CD4-positive, CD25-positive, alpha-beta regulatory T cell (primary cell): ENCODE measurements at regions not wholly inside any gene's neighbourhood (a gene's known extent, or its start where the extent isn't known, plus 50 kb on each side); places are given as distances from the start of the nearest gene placed in this dataset.

ENCODE experiments used
- ATAC-seq, 2 donors: fragments of 150-1000 bp; cut with Tn5 transposase; one replicate each; pipeline ENCODE4 v1.10.0; 2021; ENCODE audit warnings: low read depth in 2 of 2, moderate number of reproducible peaks in 2 of 2, moderate library complexity in 1 of 2
- DNase-seq, 3 donors: peaks; one replicate each; pipeline versions ENCODE4 v3.0.0 to v3.0.0-alpha.2; 2012 to 2022; ENCODE audit warnings: mixed read lengths in 1 of 3
- H3K27ac ChIP-seq: one replicate; pipeline ENCODE4 v1.7.0; 2013; ENCODE audit warnings: mild to moderate bottlenecking, low read length; ENCODE audit not compliant: insufficient read depth, poor library complexity, severe bottlenecking
- H3K27me3 ChIP-seq: one replicate; pipeline ENCODE4 v1.7.0; 2013; ENCODE audit warnings: low read length; ENCODE audit not compliant: control insufficient read depth, insufficient read depth
- H3K36me3 ChIP-seq: one replicate; pipeline ENCODE4 v1.7.0; 2013; ENCODE audit warnings: mild to moderate bottlenecking, low read length, moderate library complexity; ENCODE audit not compliant: control insufficient read depth, insufficient read depth
- H3K4me1 ChIP-seq: 2 replicates; pipeline ENCODE4 v1.7.0; 2013; ENCODE audit warnings: mild to moderate bottlenecking, low read length; ENCODE audit not compliant: insufficient read depth, control insufficient read depth, poor library complexity, severe bottlenecking
- H3K4me3 ChIP-seq: one replicate; pipeline ENCODE4 v1.7.0; 2013; ENCODE audit warnings: low read depth, mild to moderate bottlenecking, low read length, moderate library complexity
- H3K9me3 ChIP-seq, 2 experiments: 1 replicate in 1 of 2; 2 replicates in 1 of 2; pipeline ENCODE4 v1.7.0; 2013; ENCODE audit warnings: low read length in 2 of 2, mild to moderate bottlenecking in 1 of 2, moderate library complexity in 1 of 2; ENCODE audit not compliant: control insufficient read depth in 2 of 2
- H3K27ac Mint-ChIP-seq, 3 donors: one replicate each; pipeline ENCODE4 v1.8.0; 2020 to 2022; ENCODE audit warnings: mild to moderate bottlenecking in 3 of 3, mixed read lengths in 3 of 3, moderate library complexity in 2 of 3
- H3K27me3 Mint-ChIP-seq: one replicate; pipeline ENCODE4 v1.8.0; 2022; ENCODE audit warnings: mild to moderate bottlenecking, mixed read lengths
- H3K36me3 Mint-ChIP-seq: one replicate; pipeline ENCODE4 v1.8.0; 2020; ENCODE audit warnings: mixed read lengths
- H3K4me1 Mint-ChIP-seq, 4 donors: one replicate each; pipeline ENCODE4 v1.8.0; 2020 to 2022; ENCODE audit warnings: mixed read lengths in 4 of 4, mild to moderate bottlenecking in 1 of 4
- H3K4me3 Mint-ChIP-seq, 4 donors: one replicate each; pipeline ENCODE4 v1.8.0; 2020 to 2022; ENCODE audit warnings: mild to moderate bottlenecking in 4 of 4, mixed read lengths in 4 of 4, moderate library complexity in 3 of 4
- H3K9me3 Mint-ChIP-seq, 7 donors: one replicate each; pipeline ENCODE4 v1.8.0; 2020 to 2022; ENCODE audit warnings: mixed read lengths in 7 of 7, mild to moderate bottlenecking in 3 of 7, moderate library complexity in 2 of 7

- Histone ChIP-seq H3K36me3 (no peaks in the 10 kb centered on the region), H3K9me3 (peaks cover 6 to 32% of the 10 kb centered on the region in 2 experiments), H3K27ac (no peak overlapping the region), H3K4me3 (no peak overlapping the region), H3K4me1 (no peaks in the 10 kb centered on the region), H3K27me3 (no peaks in the 10 kb centered on the region)
- Mint-ChIP-seq H3K4me1 (no peaks in the 10 kb centered on the region), H3K9me3 (peaks cover 7 to 32% (median 15%) of the 10 kb centered on the region in 7 donors), H3K36me3 (no peaks in the 10 kb centered on the region), H3K27ac (peak overlapping the region in 1 of 3 donors; percentile 2), H3K4me3 (no peak overlapping the region), H3K27me3 (no peaks in the 10 kb centered on the region)
- ATAC-seq (no peak), DNase-seq (no peak)
Observed at GRCh38 chr3:963255-963654, 129.6 kb upstream of the CNTN6 start.

GRCh38 chr3:963755-964154 lies 129.1 kb upstream of the CNTN6 start:
- ATAC-seq (no peak), DNase-seq (no peak)
- H3K4me3 ChIP-seq: no peak overlapping the region
- no peak overlapping the region for H3K27ac ChIP-seq
- Mint-ChIP-seq H3K27ac (no peak overlapping the region), H3K4me3 (no peak overlapping the region), H3K36me3 (no peaks in the 10 kb centered on the region), H3K9me3 (peaks cover 5 to 32% (median 13%) of the 10 kb centered on the region in 7 donors), H3K27me3 (no peaks in the 10 kb centered on the region), H3K4me1 (no peaks in the 10 kb centered on the region)
- peaks cover 6 to 32% of the 10 kb centered on the region in 2 experiments for H3K9me3 ChIP-seq
- no peaks in the 10 kb centered on the region for H3K36me3 ChIP-seq
- no peaks in the 10 kb centered on the region for H3K27me3 ChIP-seq
- H3K4me1 ChIP-seq: no peaks in the 10 kb centered on the region

- ATAC-seq: no peak
- Histone ChIP-seq H3K36me3 (no peaks in the 10 kb centered on the region), H3K9me3 (peaks cover 6 to 16% of the 10 kb centered on the region in 2 experiments), H3K4me1 (no peaks in the 10 kb centered on the region), H3K27me3 (no peaks in the 10 kb centered on the region), H3K27ac (no peak overlapping the region), H3K4me3 (no peak overlapping the region)
- DNase-seq: no peak
- H3K27ac Mint-ChIP-seq: no peak overlapping the region
- H3K9me3 Mint-ChIP-seq: peaks cover 7 to 35% (median 11%) of the 10 kb centered on the region in 7 donors
- H3K27me3 Mint-ChIP-seq: no peaks in the 10 kb centered on the region
- H3K4me1 Mint-ChIP-seq: no peaks in the 10 kb centered on the region
- H3K36me3 Mint-ChIP-seq: no peaks in the 10 kb centered on the region
- no peak overlapping the region for H3K4me3 Mint-ChIP-seq
Observed at GRCh38 chr3:965826-966225, 127.0 kb upstream of the CNTN6 start.

GRCh38 chr3:966341-966740 lies 126.5 kb upstream of the CNTN6 start:
- no peaks in the 10 kb centered on the region for H3K4me1 ChIP-seq
- Mint-ChIP-seq H3K4me1 (no peaks in the 10 kb centered on the region), H3K27me3 (no peaks in the 10 kb centered on the region), H3K4me3 (no peak overlapping the region), H3K9me3 (peaks cover 8 to 34% (median 11%) of the 10 kb centered on the region in 7 donors), H3K27ac (no peak overlapping the region), H3K36me3 (no peaks in the 10 kb centered on the region)
- H3K27me3 ChIP-seq: no peaks in the 10 kb centered on the region
- H3K4me3 ChIP-seq: no peak overlapping the region
- peaks cover 6 to 15% of the 10 kb centered on the region in 2 experiments for H3K9me3 ChIP-seq
- ATAC-seq (no peak), DNase-seq (no peak)
- H3K36me3 ChIP-seq: no peaks in the 10 kb centered on the region
- no peak overlapping the region for H3K27ac ChIP-seq

- no peak for DNase-seq
- no peak overlapping the region for H3K27ac Mint-ChIP-seq
- peaks cover 0 to 37% (median 8%) of the 10 kb centered on the region in 7 donors for H3K9me3 Mint-ChIP-seq
- H3K27me3 ChIP-seq: no peaks in the 10 kb centered on the region
- no peak overlapping the region for H3K27ac ChIP-seq
- no peaks in the 10 kb centered on the region for H3K36me3 Mint-ChIP-seq
- no peaks in the 10 kb centered on the region for H3K4me1 ChIP-seq
- H3K36me3 ChIP-seq: no peaks in the 10 kb centered on the region
- no peak for ATAC-seq
- no peaks in the 10 kb centered on the region for H3K4me1 Mint-ChIP-seq
- H3K27me3 Mint-ChIP-seq: no peaks in the 10 kb centered on the region
- H3K4me3 Mint-ChIP-seq: no peak overlapping the region
- H3K4me3 ChIP-seq: no peak overlapping the region
- peaks cover 3 to 6% of the 10 kb centered on the region in 2 experiments for H3K9me3 ChIP-seq
Observed at GRCh38 chr3:973340-973739, 119.5 kb upstream of the CNTN6 start.

- Histone ChIP-seq H3K4me3 (no peak overlapping the region), H3K4me1 (no peaks in the 10 kb centered on the region), H3K27me3 (no peaks in the 10 kb centered on the region), H3K36me3 (no peaks in the 10 kb centered on the region), H3K9me3 (peaks cover 3 to 10% of the 10 kb centered on the region in 2 experiments), H3K27ac (no peak overlapping the region)
- Mint-ChIP-seq H3K9me3 (peaks cover 0 to 39% (median 9%) of the 10 kb centered on the region in 7 donors), H3K27me3 (no peaks in the 10 kb centered on the region), H3K27ac (no peak overlapping the region), H3K4me1 (no peaks in the 10 kb centered on the region), H3K36me3 (no peaks in the 10 kb centered on the region), H3K4me3 (no peak overlapping the region)
- ATAC-seq: no peak
- DNase-seq: no peak
Observed at GRCh38 chr3:976006-976405, 116.8 kb upstream of the CNTN6 start.

- H3K4me3 Mint-ChIP-seq: no peak overlapping the region
- no peaks in the 10 kb centered on the region for H3K4me1 ChIP-seq
- H3K36me3 ChIP-seq: no peaks in the 10 kb centered on the region
- H3K27me3 Mint-ChIP-seq: no peaks in the 10 kb centered on the region
- peaks cover 6 to 54% (median 12%) of the 10 kb centered on the region in 7 donors for H3K9me3 Mint-ChIP-seq
- H3K4me3 ChIP-seq: no peak overlapping the region
- ATAC-seq (no peak), DNase-seq (no peak)
- no peak overlapping the region for H3K27ac Mint-ChIP-seq
- H3K4me1 Mint-ChIP-seq: no peaks in the 10 kb centered on the region
- peaks cover 1 to 14% of the 10 kb centered on the region in 2 experiments for H3K9me3 ChIP-seq
- H3K27ac ChIP-seq: no peak overlapping the region
- no peaks in the 10 kb centered on the region for H3K27me3 ChIP-seq
- no peaks in the 10 kb centered on the region for H3K36me3 Mint-ChIP-seq
Observed at GRCh38 chr3:981156-981555, 111.7 kb upstream of the CNTN6 start.

GRCh38 chr3:988785-989184 lies 104.0 kb upstream of the CNTN6 start:
- Mint-ChIP-seq H3K4me3 (no peak overlapping the region), H3K36me3 (no peaks in the 10 kb centered on the region), H3K4me1 (no peaks in the 10 kb centered on the region), H3K27me3 (no peaks in the 10 kb centered on the region), H3K27ac (no peak overlapping the region), H3K9me3 (peaks cover 2 to 43% (median 14%) of the 10 kb centered on the region in 7 donors)
- H3K4me1 ChIP-seq: no peaks in the 10 kb centered on the region
- no peaks in the 10 kb centered on the region for H3K27me3 ChIP-seq
- H3K27ac ChIP-seq: no peak overlapping the region
- no peak for DNase-seq
- no peaks in the 10 kb centered on the region for H3K9me3 ChIP-seq
- no peak overlapping the region for H3K4me3 ChIP-seq
- ATAC-seq: no peak
- no peaks in the 10 kb centered on the region for H3K36me3 ChIP-seq
